ENCODE measurements at regions not wholly inside any gene's neighbourhood (a gene's known extent, or its start where the extent isn't known, plus 50 kb on each side); places are given as distances from the start of the nearest gene placed in this dataset.

DNA sequence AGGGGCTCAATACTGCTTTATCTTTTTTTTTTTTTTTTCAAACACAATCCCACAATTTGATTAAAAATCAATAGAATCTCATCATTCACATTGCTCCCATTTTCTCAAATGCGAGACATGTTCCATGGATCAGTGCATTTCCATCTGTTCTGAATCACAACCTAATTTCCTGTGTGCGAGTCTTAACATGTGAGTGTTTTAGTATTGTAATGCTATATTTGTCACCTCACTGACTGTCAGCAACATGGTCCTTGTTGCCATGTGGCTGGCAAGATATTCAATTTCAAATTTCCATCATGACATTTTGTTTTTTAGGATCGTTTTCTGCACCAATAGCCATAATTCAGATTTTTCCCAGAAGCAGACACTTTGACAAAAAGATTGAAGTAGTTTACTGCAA is 233.2 kb upstream of the PRDM9 start:
- no peak overlapping the region for H4K5ac ChIP-seq (ENCODE audit: insufficient read length, low read depth, low read length)
- WGBS (ENCODE audit: extremely low coverage, insufficient read length, low lambda C conversion rate), result no CpG with 5 or more reads among the region's 3 CpGs
- no peak overlapping the region for H3K4me2 ChIP-seq (ENCODE audit: insufficient read depth, insufficient read length, low read length)
- no peak overlapping the region for H3K18ac ChIP-seq (ENCODE audit: insufficient read length, low read depth, low read length)
- H2AFZ ChIP-seq (ENCODE audit: low read length), result no peak overlapping the region
- H3K4me1 Mint-ChIP-seq, result no peaks in the 10 kb centered on the region
- no peak overlapping the region for H2BK5ac ChIP-seq (ENCODE audit: insufficient read length, low read length)
- no peaks in the 10 kb centered on the region for H3K79me1 ChIP-seq (ENCODE audit: insufficient read depth, low read depth, low read length, poor library complexity, severe bottlenecking)
- no peak overlapping the region for H2BK15ac ChIP-seq (ENCODE audit: low read depth, low read length)
- no peak overlapping the region for H2BK12ac ChIP-seq (ENCODE audit: insufficient read length, low read depth, low read length)
- no peak overlapping the region for H2BK20ac ChIP-seq (ENCODE audit: low read depth, low read length, poor library complexity, severe bottlenecking)
- H3K14ac ChIP-seq (ENCODE audit: insufficient read depth, low read length), result no peak overlapping the region
- H3K36me3 Mint-ChIP-seq (ENCODE audit: insufficient read depth in 1 of 3, low read depth in 3 of 3), result no peaks in the 10 kb centered on the region
- DNase-seq, result no peak
- H3K27ac ChIP-seq (ENCODE audit: insufficient read length, low read depth, low read length), result no peak overlapping the region
- no peaks in the 10 kb centered on the region for H3K27me3 ChIP-seq (ENCODE audit: insufficient read depth, low read length)
- no peak overlapping the region for H3K4me3 Mint-ChIP-seq
- no peaks in the 10 kb centered on the region for H3K9me3 ChIP-seq (ENCODE audit: control insufficient read depth, low read depth, low read length)
- no peak overlapping the region for H3T11ph ChIP-seq (ENCODE audit: low read length)
- peaks cover 0 to 5% of the 10 kb centered on the region in 2 experiments; a peak in 2 of 5 replicates for H3K9me3 Mint-ChIP-seq
- no peaks in the 10 kb centered on the region for H3K79me2 ChIP-seq (ENCODE audit: insufficient read depth, low read length)
- H3K23me2 ChIP-seq (ENCODE audit: insufficient read length, low read depth, low read length, poor library complexity, severe bottlenecking), result no peaks in the 10 kb centered on the region
- H2AK5ac ChIP-seq (ENCODE audit: insufficient read length, low read length), result no peak overlapping the region
- TF ChIP-seq, protein P1, sequence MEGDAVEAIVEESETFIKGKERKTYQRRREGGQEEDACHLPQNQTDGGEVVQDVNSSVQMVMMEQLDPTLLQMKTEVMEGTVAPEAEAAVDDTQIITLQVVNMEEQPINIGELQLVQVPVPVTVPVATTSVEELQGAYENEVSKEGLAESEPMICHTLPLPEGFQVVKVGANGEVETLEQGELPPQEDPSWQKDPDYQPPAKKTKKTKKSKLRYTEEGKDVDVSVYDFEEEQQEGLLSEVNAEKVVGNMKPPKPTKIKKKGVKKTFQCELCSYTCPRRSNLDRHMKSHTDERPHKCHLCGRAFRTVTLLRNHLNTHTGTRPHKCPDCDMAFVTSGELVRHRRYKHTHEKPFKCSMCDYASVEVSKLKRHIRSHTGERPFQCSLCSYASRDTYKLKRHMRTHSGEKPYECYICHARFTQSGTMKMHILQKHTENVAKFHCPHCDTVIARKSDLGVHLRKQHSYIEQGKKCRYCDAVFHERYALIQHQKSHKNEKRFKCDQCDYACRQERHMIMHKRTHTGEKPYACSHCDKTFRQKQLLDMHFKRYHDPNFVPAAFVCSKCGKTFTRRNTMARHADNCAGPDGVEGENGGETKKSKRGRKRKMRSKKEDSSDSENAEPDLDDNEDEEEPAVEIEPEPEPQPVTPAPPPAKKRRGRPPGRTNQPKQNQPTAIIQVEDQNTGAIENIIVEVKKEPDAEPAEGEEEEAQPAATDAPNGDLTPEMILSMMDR (conservative IDR thresholded peaks at IDR 0.05), result no peak
- no peaks in the 10 kb centered on the region for H3K27me3 Mint-ChIP-seq (ENCODE audit: low read depth)
- no peak overlapping the region for H3K23ac ChIP-seq (ENCODE audit: insufficient read length, low read depth, low read length)
- no peak overlapping the region for H3K27ac Mint-ChIP-seq
- no peak overlapping the region for H4K8ac ChIP-seq (replicated peaks; ENCODE audit: insufficient read length, low read depth, low read length)
- no peak overlapping the region for H3K4ac ChIP-seq (ENCODE audit: low read depth, low read length)
- H4K20me1 ChIP-seq (ENCODE audit: control insufficient read depth, insufficient read depth, insufficient read length), result no peaks in the 10 kb centered on the region
- no peak overlapping the region for H4K91ac ChIP-seq (ENCODE audit: insufficient read length, low read depth, low read length)
- H3K9ac ChIP-seq (ENCODE audit: extremely low read depth, insufficient read length, low read length), result no peak overlapping the region
- H2BK120ac ChIP-seq (ENCODE audit: low read depth, low read length, poor library complexity, severe bottlenecking), result no peak overlapping the region
- no peaks in the 10 kb centered on the region for H3K4me1 ChIP-seq (ENCODE audit: insufficient read depth, low read length)
- no peak overlapping the region for H3K56ac ChIP-seq (ENCODE audit: insufficient read length, low read depth, low read length)

Measured in H9 (cell line).